ENCODE measurements at regions not wholly inside any gene's neighbourhood (a gene's known extent, or its start where the extent isn't known, plus 50 kb on each side); places are given as distances from the start of the nearest gene placed in this dataset.
"Not testable (repeated sequence)": the region's sequence is repeated elsewhere in the genome, so short reads cannot be mapped to it uniquely, and the experiment has no call there.

DNA sequence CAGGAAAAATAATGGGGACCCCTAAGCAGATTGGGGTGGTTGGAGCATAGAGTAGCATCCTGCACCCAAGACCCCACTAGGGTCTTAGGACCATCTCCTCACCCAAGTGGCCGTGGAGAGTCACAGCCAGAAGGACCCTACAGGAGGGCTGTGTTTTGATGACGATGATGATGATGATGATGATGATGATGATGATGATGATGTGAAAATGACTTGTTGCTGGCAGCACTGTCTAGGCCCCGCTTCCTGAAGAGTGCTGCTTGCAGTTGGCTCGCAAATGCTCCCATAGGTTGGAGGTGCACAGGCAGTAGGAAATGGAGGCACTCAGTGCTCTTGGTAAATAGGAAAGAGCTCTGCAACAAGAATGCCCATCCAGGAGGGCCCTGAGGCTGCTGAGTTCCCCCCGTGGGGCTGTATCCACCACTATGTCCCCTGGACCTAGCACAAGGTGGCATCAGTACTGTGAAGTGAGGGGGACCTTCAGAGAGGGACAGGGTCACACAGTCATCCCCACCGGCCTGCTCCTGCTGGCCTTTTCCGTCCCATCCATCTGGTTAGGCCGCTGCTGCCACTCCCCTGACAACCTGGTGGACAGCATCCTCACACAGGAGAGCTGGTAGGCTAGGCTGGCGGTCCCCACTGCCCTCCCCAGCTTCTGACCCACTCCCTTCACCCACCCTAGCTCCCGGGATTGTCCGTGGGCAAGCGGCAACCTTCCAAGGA is 139.6 kb downstream of the FOXD2 start:
- no peak for DNase-seq

- no peak for DNase-seq
Measured at GRCh38 chr1:47578026-47578720, 140.3 kb downstream of the FOXD2 start.

GRCh38 chr1:47578721-47579419 is 141.0 kb downstream of the FOXD2 start:
- DNase-seq = no peak

GRCh38 chr1:47579809-47580208 is 142.0 kb downstream of the FOXD2 start:
- DNase-seq = no peak

DNA sequence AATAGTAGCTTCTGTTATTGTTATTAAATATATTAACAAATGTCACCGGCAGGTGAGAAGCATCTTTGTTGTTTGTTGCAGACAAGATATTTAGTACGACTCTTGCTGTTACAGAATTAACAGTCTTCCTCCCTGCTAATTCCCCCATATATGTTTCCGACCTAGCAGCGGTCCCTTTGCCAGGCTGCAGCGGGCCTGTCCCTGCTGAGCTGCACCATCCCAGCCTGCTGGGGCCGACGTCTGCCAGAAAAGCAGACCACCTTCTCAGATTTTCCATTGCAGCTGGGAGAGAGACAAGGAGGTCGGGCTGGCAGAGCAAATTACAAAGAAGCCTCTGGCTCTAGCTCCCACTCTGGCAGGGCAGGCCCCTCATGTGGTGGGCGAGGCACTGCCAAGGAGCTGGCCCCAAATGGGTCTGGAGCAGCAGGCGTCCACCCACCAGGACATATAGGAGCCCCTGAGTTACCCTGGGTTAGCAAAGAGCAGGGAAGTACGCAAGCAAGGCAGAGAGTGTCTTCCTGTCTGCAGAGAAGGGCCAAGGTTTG is 142.7 kb downstream of the FOXD2 start:
- DNase-seq = no peak

DNA sequence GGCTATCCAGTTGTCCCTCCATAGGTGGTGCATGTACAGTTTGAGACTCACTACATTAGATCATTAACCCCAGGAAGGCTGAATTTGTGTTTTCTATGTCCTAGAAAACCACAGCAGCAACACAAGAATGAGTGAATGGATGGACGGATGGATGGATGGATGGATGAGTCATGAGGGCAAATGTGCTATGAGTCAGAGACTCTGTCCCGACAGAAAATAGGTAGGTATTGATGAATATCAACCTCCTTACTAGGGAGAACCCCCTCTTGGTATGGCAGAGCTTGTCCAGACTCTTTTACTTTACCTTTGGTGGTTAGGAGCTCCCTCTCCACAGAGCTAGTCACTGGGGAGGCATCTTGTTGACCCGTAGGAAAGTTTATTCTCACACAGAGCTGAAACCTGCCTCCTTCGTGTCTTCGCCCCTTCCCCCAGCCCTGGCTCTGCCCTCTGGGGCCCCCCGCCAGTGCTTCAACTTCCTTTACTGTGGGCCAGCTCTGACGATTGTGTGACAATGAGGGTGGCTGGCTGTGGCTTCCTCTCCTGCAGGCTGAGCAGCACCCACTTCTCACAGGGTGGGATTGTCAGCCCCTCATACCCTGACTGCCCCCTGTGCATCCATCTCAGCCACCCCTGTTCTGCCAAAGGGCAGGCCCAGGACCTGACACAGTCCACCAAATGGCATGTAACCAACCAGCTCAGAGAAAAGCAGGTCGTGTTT is 145.2 kb downstream of the FOXD2 start:
- no peak for DNase-seq

- no peak for DNase-seq
Measured at GRCh38 chr1:47584249-47584648, 146.4 kb downstream of the FOXD2 start.

- DNase-seq = no peak
Measured at GRCh38 chr1:47585141-47585902, 147.5 kb downstream of the FOXD2 start.

- DNase-seq = no peak
Measured at GRCh38 chr1:47587891-47588582, 150.2 kb downstream of the FOXD2 start.

DNA sequence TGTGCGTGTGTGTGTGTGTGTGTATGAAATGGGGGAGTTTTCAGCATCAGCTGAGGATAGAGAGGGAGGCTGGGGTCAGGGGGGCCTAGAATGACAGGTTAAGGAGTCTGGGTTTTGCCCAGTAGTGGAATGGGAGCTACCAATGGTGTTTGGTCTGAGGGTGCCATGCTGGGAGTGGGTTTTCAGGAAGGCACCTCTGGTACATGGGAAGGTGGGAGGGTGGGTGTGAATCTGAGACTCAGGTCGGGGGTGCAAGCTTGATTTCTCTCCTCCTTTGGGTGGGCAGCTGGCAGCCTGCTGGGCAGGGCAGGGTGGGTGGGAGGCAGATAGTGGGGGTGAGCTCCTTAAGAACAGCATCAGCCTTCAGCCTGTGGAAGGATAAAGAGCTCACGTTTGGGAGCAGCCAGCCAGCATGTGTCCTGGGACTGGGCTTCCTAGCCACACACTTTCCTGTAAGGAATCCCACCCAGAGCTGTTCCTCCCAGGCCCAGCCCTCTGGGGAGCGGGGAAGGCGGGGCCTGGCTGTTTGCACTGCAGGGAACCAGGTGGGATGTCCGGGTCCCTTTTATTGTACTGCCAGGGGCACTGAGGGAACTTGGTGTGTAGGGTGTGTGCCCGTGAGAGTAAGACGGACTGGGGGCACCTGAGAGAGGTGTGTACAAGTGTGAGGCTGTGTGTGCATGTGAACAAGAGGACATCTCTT is 152.8 kb downstream of the FOXD2 start:
- DNase-seq = no peak

GRCh38 chr1:47591801-47592200 is 154.0 kb downstream of the FOXD2 start:
- no peak for DNase-seq

DNA sequence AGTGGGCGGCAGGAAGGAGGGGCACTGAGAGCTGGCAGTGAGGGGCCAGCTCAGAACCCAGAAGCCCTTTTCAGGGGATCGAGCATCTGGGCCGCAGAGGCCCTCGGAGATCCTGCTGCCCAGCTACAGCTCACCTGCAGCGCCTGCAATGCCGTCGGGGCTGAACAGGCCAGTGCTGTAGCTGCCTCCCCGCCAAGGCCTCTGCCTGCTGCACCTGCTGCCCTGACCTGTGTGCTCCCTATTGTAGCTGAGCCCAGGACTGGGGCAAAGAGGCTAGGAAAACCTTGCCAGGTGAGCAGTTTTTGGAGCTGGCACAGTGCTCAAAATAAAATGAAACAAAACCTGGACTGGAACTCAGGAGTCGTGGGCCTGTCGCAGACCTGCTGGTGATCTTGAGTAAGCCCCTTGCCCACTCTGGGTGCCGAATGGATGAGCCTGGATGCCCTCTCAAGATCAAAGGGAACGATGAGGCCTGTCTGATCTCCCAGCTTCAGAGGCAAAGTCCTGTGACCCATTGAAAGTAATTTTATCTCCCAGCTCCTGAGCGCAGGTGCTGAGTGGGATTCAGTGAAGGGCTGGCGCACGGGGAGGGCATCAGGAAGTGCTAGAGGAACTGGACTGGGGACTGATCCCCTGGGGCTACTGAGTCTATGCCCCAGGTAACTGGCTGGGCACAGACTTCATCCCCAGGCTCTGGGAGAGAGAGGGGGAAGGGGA is 154.6 kb downstream of the FOXD2 start:
- no peak for DNase-seq

DNA sequence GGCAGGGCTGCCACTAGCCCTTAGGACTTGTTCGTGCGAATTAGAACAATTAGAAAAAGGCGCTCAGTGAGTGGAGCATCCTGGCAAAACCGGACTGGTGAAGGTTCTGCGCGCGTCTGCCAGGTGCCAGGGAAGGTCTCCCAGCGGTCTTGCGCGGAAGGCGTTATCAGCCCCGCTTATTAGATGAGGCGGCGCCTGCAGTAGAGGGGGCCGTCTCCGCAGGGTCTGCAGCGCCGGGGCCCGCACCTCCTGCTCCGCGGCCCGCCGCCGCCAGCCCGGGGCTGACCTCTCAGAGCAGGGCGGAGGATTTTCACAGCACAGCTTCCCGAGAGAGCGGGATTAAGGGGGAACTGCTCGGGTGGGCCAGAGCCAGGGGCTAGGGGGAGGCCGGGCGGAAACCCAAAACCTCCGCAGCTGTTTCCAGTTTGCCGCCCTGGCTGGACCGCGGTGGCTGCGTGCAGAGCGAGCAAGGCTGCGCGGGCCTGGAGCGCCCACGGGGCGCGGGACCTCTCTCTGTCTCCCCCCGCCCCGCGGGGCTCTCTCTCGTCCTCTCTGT is 155.2 kb downstream of the FOXD2 start:
- DNase-seq = no peak

DNA sequence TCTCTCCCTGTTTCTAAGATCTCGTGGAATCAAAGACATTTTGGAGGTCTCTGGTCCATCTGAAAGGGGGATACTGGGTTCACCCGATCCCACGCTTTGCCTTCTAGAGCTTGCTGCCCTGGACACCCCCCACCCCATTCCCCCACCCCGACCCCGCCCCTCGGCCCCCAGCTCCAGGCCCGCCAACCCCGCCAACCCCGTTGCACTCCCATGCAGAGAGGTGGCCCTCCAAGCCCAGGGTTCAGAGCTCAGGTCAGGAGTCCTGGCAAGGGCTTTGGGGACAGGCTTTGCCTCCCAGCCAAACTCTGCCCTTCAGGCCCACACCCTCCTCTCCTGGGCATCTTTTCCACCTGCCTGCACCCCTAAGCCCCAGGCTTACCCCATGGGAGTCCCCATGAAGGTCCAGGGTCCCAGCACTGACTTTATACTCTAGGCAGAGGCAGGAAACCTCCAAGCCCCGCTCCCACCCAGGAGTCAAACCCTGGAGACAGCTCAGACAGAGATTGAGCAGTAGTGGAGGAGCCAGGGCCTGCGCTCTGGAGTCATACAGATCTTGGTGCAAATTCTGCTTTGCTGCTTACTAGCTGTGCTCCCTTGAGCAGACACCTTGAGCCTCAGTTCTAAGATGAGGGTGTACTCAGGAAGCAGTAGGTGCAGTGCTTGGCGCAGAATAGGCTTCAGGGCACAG is 155.9 kb downstream of the FOXD2 start:
- DNase-seq = no peak

- DNase-seq = no peak
Measured at GRCh38 chr1:47594627-47595026, 156.8 kb downstream of the FOXD2 start.

- DNase-seq = no peak
Measured at GRCh38 chr1:47596328-47596727, 158.5 kb downstream of the FOXD2 start.

DNA sequence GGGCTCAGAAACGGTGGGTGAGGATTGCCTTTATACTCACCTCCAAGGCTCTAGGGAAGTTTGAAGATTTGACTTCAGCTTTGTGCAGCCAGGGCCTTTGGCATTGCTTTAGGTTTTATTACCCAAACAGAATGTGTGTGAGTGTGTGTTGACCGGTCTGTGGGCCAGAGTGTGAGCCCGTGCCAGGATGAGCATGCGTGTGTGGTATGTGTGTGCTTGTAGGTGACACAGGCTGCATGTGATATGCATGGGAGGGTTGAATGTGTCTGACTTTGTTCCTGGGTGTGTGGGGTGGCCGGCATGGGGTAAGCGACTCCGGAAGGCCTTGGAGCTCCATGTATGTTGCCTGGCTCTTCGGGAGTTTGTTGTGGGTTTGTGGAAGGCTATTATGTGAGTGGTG is 160.5 kb downstream of the FOXD2 start:
- DNase-seq = no peak

DNA sequence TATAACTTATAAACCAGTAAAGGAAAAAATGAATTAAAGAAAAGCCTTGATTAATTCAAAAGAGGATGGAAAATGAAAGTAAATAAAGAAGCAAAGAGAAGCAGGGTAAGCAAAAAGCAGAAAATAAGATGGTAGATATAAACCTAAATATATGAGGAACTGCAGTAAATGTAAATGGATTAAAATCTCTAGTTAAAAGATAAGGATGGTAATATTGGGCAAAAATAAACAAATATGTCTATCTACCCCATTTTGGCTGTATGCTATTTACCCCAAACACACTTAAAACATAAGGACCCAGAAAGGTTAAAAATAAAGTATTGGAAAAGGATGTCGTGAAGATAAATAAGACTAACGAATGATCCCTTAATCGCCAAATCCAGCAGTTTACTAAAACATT is 161.9 kb downstream of the FOXD2 start:
- DNase-seq = no peak

DNA sequence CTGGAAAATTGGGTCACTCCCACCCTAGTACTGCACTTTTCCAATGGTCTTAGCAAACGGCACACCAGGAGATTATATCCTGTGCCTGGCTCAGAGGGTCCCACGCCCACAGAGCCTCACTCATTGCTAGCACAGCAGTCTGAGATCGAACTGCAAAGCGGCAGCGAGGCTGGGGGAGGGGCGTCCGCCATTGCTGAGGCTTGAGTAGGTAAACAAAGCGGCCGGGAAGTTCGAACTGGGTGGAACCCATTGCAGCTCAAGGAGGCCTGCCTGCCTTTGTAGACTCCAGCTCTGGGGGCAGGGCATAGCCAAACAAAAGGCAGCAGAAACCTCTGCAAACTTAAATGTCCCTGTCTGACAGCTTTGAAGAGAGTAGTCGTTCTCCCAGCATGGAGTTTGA is 164.6 kb downstream of the FOXD2 start:
- not testable (repeated sequence) for DNase-seq
